GM21367 (cell line): ENCODE measurements at regions not wholly inside any gene's neighbourhood (a gene's known extent, or its start where the extent isn't known, plus 50 kb on each side); places are given as distances from the start of the nearest gene placed in this dataset.
"Not testable (repeated sequence)": the region's sequence is repeated elsewhere in the genome, so short reads cannot be mapped to it uniquely, and the experiment has no call there.

ENCODE experiments used
- ATAC-seq: cut with Tn5 transposase; IDR thresholded peaks from one replicate; pipeline ENCODE4 v1.9.1; 2021; ENCODE audit not compliant: unreplicated experiment

DNA sequence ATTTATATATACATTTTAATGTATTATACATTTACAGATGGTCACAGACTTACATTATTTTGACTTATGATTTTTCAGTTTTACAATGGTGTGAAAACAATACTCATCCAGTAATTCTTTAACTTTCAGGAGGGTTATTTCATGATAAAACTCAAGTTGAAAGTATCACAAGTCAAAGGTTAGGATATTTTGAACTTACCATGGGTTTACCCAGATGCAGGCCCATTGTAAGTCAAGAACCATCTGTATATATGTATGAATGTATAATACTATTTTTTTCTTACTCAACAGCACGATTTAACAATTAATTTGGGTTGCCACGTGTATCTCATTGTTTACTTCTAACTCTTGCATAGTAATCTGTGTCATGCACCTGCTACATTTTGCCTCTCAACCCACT lies 1002.0 kb downstream of the OTOL1 start:
- ATAC-seq = no peak

DNA sequence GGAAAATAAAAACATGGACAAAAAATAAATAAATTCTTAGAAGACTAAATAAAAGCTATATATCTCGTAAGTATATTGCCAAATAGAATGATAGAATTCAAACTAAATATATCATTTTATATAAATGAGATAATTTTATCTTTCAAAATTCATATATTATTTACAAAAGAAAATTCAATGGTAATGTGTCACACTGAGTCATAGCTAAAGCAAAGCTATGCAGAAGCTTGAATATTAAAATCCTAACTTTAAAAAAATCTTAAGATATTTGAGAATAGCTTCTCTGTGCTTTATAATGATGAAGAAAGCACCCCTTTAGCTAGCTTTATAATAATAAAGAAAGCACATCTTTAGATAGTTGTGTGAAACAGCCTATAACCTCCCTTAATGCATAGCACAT lies 1010.8 kb downstream of the OTOL1 start:
- ATAC-seq = no peak

- ATAC-seq = no peak
Observed at GRCh38 chr3:162512488-162512887, 1015.9 kb downstream of the OTOL1 start.

DNA sequence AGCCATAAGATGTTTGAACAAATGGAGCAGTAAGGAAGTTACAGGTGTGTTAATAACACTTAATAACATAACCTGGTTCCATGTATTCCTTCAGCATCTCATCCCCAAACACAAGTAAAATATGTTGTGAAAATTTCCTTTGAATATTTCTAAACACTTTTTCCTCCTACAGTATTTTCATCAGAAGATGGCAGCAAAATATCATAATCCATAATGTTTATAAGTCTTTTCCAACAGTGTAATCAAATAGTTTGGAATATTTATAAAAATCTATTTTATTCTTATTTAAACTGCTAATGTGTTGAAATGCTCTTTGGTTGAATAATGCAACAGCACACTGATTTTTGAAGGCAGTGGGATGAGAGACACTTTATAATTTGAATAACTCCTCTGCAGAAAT lies 1020.5 kb downstream of the OTOL1 start:
- ATAC-seq = no peak

DNA sequence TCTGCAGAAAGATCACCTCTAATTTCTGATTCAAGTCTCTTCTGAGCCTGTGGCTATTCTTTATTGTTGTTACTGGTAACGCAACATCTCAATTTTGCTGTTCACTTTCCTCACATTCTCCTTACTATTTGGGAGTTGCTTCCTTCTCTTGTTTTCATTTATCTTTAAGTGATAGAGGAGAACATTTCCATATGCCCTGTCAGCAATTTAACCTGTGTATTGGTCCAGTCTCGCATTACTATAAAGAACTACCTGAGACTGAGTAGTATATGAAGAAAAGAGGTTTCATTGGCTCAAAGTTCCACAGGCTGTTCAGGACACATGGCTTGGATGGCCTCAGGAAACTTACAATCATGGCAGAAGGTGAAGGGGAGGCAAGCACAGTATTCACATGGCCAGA lies 1025.1 kb downstream of the OTOL1 start:
- no peak for ATAC-seq

DNA sequence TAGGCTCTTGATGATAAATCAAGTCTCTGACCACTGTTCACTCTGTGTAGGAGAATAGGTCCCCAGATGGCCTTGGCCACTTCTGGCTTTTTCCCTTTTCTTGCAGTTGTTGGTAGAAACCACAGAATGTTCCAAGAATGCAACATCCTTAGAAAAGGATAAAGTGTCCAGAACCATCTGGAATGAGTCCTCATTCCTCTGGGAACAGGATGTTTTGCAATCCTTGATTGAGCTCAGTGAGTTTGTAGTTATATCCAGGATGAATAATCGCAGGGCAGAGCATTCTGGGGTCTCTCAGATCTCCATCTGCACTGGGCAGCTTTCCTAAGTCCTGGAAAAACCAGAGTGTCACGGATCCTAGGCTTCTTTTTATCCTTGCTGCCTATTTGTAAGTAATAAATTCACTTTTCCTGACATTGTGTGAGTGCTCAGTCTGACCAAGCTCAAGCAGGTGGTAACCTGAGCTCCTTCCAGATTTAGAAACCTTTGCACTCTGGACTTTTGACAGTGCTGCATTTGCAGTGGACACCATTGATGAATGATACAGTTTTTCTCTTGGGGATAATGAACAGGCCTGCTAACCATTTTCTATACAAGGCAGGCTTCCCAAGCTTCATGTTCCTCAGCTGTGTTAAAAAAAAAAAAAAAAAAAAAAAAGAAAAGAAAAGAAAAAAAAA lies 1028.6 kb downstream of the OTOL1 start:
- ATAC-seq = no peak

GRCh38 chr3:162525771-162526170 lies 1029.2 kb downstream of the OTOL1 start:
- no peak for ATAC-seq

DNA sequence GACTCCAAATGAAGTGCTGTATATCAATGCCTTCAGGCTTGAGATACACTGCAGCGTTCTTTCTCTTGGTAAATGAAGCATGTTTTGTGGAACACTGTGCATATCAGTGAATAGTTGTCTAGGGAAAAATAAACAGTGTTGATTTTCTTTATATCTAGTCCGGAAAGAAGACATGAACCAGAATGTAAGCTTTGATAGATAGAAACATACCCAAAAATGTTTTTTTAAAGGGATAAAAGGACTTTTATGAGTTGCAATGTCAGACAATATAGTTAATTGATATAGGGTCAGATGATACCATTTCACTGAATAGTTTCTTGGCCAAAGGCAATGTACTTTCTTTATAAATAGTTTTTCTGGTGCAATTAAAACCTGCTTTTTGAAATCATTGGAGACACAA lies 1037.8 kb downstream of the OTOL1 start:
- no peak for ATAC-seq

DNA sequence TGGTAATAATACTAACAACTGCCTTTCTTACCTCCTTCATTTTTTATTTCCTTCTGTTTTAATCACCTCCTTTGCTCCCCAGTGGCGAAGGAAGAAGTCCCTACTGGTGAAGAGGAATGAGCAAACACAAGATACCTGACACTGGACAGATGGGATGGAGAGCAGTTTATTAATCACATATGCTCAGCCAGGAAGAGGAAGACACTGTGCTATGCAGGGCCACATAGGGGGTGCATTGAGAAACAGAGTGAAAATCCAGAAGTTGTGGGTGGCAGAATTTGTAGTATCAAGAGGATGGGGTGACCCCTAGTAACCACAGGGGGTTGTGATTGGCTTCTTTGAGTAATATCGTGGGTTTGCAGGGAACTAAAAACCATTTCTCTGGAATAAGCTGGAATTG lies 1041.9 kb downstream of the OTOL1 start:
- no peak for ATAC-seq

DNA sequence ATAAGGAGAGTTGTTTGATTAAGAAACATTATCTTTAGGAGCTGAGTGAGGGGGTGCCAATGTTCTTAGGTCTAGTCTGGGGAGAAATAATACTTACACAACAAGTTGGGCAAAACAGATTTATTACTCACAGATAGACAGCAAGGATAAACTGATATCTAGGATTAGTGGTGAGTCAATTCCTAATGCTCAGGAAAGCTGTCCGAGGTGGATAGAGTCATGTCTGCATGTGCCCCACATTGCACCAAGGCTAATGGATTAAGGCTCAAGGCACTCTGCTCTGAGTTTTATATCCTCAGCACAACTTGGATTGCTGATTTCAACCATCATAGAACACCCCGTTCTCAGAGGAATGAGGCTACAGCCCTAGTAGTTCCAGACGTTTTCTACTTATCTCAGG lies 1042.3 kb downstream of the OTOL1 start:
- no peak for ATAC-seq

- no peak for ATAC-seq
Observed at GRCh38 chr3:162540421-162540820, 1043.8 kb downstream of the OTOL1 start.

DNA sequence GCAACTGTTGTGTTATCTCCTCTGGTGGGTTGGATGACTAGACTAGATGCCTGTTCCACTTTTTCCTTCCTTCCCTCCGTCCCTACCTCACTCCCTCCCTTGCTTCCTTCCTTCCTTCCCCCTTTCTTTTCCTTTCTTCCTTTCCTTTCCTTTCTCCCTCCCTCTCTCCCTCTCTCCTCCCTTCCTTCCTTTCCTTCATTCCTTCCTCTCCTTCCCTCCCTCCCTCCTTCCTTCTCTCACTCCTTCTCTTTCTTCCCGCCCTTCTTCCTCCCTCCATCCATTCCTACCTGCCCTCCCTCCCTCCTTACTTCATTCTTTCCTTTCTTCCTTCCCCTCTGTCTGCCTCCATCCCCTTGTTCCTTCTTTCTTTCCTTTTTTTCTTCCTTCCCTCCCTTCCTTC lies 1045.3 kb downstream of the OTOL1 start:
- ATAC-seq = no peak

DNA sequence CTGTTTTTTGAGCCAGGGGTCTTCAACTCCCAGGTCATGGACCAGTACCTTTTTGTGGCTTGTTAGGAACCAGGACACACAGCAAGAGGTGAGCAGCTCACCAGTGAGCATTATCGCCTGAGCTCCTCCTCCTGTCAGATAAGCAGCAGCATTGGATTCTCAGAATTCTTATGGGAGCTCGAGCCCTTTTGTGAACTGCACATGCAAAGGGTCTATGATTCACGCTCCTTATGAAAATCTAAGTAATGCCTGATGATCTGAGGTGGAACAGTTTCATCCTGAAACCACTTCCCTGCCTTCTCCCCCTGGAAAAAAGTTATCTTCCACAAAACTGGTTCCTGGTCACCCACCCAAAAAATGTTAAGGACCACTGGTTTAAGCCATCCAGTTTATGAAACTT lies 1047.6 kb downstream of the OTOL1 start:
- ATAC-seq = no peak

DNA sequence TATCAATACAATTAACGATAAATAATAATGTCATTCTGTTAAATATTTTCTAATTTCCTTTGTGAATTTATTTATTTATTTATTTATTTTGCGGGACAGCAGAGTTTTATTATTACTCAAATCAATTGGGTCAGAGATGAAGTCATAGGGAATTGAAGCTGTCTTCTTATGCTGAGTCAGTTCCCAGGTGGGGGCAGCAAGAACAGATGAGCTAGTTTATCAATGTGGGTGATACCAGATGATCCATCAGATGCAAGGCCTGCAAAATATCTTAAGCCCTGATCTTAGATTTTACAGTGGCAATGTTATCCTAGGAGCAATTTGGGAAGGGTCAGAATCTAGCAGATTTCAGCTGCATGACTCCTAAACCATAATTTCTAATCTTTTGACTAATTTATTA lies 1050.3 kb downstream of the OTOL1 start:
- ATAC-seq = no peak

DNA sequence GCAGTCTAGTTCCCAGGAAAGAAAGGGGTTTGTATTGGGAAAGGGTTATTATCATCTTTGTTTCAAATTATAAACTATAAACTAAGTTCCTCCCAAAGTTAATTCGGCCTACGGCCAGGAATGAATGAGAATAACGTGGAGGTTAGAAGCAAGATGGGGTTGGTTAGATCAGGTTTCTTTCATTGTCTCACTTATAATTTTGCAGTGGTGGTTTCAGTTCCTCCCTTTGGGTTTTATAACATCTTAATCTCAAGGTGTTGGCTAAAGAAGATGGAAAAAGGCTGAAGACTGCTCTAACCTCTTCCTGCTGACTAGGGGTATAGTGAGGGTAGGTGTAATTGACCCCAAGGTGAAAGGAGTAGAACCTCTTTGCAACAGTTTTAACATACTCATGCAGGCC lies 1050.7 kb downstream of the OTOL1 start:
- no peak for ATAC-seq

DNA sequence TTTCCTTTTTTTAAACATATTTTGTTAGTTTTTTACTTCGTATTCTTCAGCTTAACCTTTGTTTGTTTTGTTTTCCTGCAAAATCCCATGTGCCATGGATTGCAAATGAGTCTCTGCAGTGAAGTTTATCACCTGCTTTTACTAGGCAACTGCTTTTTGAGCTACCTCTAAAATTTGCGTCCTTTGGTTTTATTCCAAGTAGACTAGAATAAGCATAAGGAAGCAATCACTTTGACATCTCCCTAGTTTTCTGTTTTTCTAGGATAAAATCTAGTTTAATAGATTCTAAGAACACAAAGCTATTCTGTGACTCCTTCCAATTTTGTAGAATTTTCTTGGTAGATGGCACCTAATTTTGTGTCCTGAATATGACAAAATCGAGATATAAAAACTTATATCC lies 1059.2 kb downstream of the OTOL1 start:
- no peak for ATAC-seq

DNA sequence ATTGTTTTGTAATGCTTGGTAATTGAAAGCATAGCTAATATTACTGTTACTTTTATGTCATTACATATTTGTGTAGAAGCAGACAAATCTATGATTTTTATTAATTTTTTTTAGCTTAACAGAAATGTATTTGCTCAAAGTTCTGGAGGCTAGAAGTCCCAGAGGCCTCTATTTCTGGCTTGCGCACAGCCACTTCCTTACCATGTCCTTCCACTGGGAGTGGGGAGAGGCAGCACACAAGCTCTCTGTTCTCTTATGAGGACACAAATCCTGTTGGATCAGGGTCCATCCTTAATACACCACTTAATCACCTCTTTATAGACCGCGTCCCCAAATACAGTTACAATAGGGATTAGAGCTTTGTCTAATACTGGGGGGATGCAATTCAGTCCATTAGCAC lies 1061.4 kb downstream of the OTOL1 start:
- no peak for ATAC-seq

- ATAC-seq = no peak
Observed at GRCh38 chr3:162568706-162569105, 1072.1 kb downstream of the OTOL1 start.

GRCh38 chr3:162569314-162569713 lies 1072.7 kb downstream of the OTOL1 start:
- ATAC-seq = no peak

- no peak for ATAC-seq
Observed at GRCh38 chr3:162584986-162585385, 1088.4 kb downstream of the OTOL1 start.

DNA sequence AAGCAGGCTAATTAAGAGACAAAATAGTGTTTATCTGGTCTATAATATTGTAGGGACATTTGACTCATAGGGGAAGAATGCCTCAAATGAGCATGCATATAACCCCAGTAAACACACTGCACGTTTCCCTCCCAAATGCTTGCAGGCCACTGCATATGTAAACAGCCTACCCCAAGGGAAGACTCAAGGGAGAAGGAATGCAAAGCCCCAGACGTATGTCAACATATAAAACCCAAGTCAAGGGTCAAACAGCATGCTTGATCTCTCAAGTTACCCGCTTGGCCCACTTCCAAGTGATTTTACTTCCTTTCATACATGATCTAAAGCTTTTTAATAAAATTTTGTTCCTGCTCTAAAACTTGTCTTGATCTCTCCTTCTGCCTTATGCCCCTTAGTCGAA lies 1090.0 kb downstream of the OTOL1 start:
- ATAC-seq = no peak

- no peak for ATAC-seq
Observed at GRCh38 chr3:162597226-162597625, 1100.6 kb downstream of the OTOL1 start.

DNA sequence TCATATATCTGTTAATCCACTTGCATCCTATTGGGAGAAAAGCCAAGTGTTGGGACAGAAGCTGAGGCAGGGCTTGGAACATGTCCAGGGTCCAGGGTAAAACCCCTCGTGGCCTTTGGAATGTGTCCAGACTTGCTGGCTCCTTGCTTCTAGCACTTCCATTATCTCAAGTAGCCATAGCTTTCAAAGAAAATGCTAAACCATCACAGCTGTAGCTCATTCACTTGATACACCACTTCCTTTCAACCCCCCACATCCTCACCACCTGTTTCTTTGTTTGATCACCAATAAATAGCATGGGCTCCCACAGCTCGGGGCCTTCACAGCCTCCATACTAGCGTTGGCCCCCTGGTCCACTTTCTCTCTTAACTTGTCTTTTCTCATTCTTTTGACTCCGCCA lies 1101.9 kb downstream of the OTOL1 start:
- ATAC-seq = not testable (repeated sequence)

- not testable (repeated sequence) for ATAC-seq
Observed at GRCh38 chr3:162599742-162600141, 1103.1 kb downstream of the OTOL1 start.
